Transverse colon (tissue), 4 donors: ENCODE measurements at regions not wholly inside any gene's neighbourhood (a gene's known extent, or its start where the extent isn't known, plus 50 kb on each side); places are given as distances from the start of the nearest gene placed in this dataset.

Experiments used
- POLR2AphosphoS5 ChIP-seq, 3 donors: sonication (generic); formaldehyde crosslinking; IDR thresholded peaks; one replicate each; pipeline ENCODE4 v1.6.1; 2016; ENCODE audit warnings: antibody characterized with exemption in 3 of 3
- TF ChIP-seq, protein P1 (sequence below), 5 experiments: fragments of 200-600 bp in 3 of 5; fragments of 450-650 bp in 2 of 5; sonication (generic) in 3 of 5; IDR thresholded peaks; 1 replicate in 2 of 5; 2 replicates in 3 of 5; pipeline ENCODE4 v1.5.1; 2016 to 2017; ENCODE audit warnings: antibody characterized with exemption in 5 of 5, inconsistent platforms in 3 of 5, mild to moderate bottlenecking in 2 of 5, moderate library complexity in 1 of 5

DNA sequence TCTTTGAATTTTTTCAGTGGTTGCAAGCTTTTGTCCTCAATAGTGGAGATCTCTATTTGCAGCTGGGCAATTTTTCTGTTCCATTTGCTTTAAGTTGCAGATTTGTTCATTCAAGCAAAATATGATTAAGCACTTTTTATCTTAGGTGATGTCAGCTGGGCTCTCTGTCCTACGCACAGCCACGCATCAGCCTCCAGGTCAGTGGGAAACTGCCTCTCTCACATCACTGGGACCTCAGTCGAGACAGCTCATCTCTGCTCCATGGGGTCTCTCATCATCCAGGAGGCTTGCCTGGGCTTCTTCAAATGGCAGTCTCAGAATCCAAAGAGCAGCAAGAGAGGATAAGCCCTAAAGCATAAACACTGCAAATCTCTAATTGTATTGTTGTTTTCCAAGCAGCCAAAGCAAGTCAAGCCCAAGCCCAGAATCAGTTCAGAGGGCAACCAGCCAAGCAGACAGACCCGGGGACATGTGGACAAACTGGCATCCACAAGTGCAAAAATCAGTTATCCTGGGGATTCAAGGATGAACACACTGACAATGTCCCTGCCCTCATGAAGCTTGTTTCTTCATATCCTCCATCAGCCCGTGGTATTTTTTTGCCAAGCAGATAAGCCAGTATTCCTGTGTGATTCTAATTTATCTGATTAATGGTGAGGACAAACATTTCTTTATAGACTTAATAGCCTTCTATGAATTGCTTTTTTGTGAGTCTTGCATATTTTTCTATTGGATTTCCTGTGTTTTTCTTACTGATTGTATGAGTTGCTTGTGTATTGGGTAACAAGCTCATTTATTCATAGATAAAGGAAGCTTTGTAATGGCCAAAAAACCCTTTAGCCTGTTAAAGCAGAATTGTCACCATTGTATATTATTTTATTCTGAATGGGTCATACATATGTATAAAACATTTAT lies 262.5 kb downstream of the GXYLT1 start:
- no peak for TF ChIP-seq POLR2AphosphoS5 (IDR thresholded peaks at IDR 0.05)
- TF ChIP-seq, protein P1, sequence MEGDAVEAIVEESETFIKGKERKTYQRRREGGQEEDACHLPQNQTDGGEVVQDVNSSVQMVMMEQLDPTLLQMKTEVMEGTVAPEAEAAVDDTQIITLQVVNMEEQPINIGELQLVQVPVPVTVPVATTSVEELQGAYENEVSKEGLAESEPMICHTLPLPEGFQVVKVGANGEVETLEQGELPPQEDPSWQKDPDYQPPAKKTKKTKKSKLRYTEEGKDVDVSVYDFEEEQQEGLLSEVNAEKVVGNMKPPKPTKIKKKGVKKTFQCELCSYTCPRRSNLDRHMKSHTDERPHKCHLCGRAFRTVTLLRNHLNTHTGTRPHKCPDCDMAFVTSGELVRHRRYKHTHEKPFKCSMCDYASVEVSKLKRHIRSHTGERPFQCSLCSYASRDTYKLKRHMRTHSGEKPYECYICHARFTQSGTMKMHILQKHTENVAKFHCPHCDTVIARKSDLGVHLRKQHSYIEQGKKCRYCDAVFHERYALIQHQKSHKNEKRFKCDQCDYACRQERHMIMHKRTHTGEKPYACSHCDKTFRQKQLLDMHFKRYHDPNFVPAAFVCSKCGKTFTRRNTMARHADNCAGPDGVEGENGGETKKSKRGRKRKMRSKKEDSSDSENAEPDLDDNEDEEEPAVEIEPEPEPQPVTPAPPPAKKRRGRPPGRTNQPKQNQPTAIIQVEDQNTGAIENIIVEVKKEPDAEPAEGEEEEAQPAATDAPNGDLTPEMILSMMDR (IDR thresholded peaks at IDR 0.05), result no peak
